ENCODE measurements at regions not wholly inside any gene's neighbourhood (a gene's known extent, or its start where the extent isn't known, plus 50 kb on each side); places are given as distances from the start of the nearest gene placed in this dataset.

DNA sequence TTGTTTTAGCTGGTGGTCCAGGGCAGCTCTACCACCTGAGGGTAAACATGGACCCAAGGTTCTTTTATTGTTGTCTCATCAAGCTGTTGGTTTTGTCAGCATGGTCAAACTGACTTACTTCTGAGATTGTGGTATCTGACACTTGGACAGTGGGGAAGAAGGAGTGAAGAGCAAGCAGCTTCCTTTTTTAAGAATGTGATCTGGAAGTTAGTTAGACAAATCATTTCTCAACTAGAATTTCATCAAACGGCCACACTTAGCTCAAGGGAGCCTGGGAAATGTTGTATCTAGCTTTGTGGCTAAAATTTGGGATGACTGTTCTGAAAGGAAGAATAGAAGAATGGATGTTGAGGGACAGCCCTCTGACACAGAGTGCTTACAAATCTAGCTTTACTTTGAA, 215.2 kb downstream of the ZNF621 start:
- Histone ChIP-seq H3K27ac (no peak overlapping the region), H3K9me3 (no peaks in the 10 kb centered on the region), H3K4me1 (peaks cover 0 to 8% of the 10 kb centered on the region in 2 donors), H3K4me3 (no peak overlapping the region), H3K27me3 (no peaks in the 10 kb centered on the region), H3K36me3 (no peaks in the 10 kb centered on the region)
- TF ChIP-seq CTCF (IDR thresholded peaks at IDR 0.05), result no peak
- DNase-seq (ENCODE audit: low spot score), result no peak

DNA sequence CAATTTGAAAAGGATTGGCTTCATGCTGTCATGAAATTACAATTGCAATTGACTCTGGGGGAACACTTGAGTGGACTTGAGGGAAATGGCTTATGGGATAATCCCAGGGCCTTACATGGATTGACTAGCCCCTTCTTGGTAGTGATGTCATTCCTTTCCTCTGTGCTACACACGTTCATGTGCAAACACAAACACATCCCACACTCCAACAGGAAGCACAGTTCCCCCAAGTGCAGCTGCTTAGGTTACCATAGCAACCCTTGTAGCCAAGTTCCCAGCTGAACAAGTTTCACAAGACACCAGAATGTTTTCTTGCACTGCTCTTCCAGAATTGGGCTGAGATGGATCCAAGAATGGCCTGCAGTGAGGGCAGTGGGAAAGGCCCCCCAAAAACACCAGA, 217.0 kb downstream of the ZNF621 start:
- TF ChIP-seq CTCF (IDR thresholded peaks at IDR 0.05), result no peak

GRCh38 chr3:40745381-40746106, 220.8 kb downstream of the ZNF621 start:
- no peak overlapping the region for H3K27ac ChIP-seq
- no peak for DNase-seq (ENCODE audit: low spot score)

More for the DNA sequence above, 217.0 kb downstream of the ZNF621 start:
- no peak for DNase-seq (ENCODE audit: low spot score)
- Histone ChIP-seq H3K36me3 (no peaks in the 10 kb centered on the region), H3K9me3 (no peaks in the 10 kb centered on the region), H3K27ac (no peak overlapping the region), H3K27me3 (no peaks in the 10 kb centered on the region), H3K4me3 (no peak overlapping the region), H3K4me1 (peaks cover 0 to 8% of the 10 kb centered on the region in 2 donors)

GRCh38 chr3:40751666-40752065, 226.9 kb downstream of the ZNF621 start:
- no peak for TF ChIP-seq CTCF (IDR thresholded peaks at IDR 0.05)

More at GRCh38 chr3:40745381-40746106, 220.8 kb downstream of the ZNF621 start:
- TF ChIP-seq CTCF (IDR thresholded peaks at IDR 0.05), result no peak
- peaks cover 0 to 8% of the 10 kb centered on the region in 2 donors for H3K4me1 ChIP-seq
- H3K27me3 ChIP-seq, result no peaks in the 10 kb centered on the region
- H3K36me3 ChIP-seq, result no peaks in the 10 kb centered on the region
- no peak overlapping the region for H3K4me3 ChIP-seq
- H3K9me3 ChIP-seq, result no peaks in the 10 kb centered on the region

DNA sequence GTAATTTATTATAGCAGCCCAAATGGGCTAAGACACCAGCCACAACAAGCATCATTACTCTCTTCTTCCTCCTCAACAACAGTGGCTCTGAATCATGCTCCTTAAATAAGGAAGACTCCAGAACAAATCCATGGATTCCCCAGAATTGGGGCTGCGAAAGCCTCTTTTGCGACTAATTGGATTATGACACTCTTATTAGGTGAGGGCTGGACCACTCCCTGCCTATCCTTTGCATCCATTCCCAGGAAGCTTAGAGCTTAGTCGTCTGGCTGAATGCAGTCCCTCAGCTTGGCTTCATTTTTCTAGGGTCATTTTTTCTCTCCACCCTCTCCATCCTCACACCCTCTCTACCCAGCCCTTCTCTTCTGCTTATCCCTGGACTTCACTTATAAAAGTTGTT, 227.7 kb downstream of the ZNF621 start:
- H3K27ac ChIP-seq, result no peak overlapping the region
- TF ChIP-seq CTCF (IDR thresholded peaks at IDR 0.05), result no peak
- no peak for DNase-seq (ENCODE audit: low spot score)

More at GRCh38 chr3:40751666-40752065, 226.9 kb downstream of the ZNF621 start:
- Histone ChIP-seq H3K36me3 (no peaks in the 10 kb centered on the region), H3K27ac (no peak overlapping the region), H3K4me3 (no peak overlapping the region), H3K4me1 (no peaks in the 10 kb centered on the region), H3K27me3 (no peaks in the 10 kb centered on the region), H3K9me3 (no peaks in the 10 kb centered on the region)
- no peak for DNase-seq (ENCODE audit: low spot score)

More for the DNA sequence above, 227.7 kb downstream of the ZNF621 start:
- Histone ChIP-seq H3K36me3 (no peaks in the 10 kb centered on the region), H3K4me3 (no peak overlapping the region), H3K27me3 (no peaks in the 10 kb centered on the region), H3K9me3 (no peaks in the 10 kb centered on the region), H3K4me1 (no peaks in the 10 kb centered on the region)

All from right atrium auricular region (tissue), 2 donors.